BLaER1 treated with 17β-estradiol and CSF1 and Interleukin-3, amounts not matched to agents 10 nM and 100 nM (cell line): ENCODE measurements at regions not wholly inside any gene's neighbourhood (a gene's known extent, or its start where the extent isn't known, plus 50 kb on each side); places are given as distances from the start of the nearest gene placed in this dataset.

Experiments used
- H3K27ac ChIP-seq, 11 experiments: shearing (Covaris generic); formaldehyde crosslinking; 2 replicates each; pipeline ENCODE4 v1.8.1; 2022
- H3K27me3 ChIP-seq, 11 experiments: shearing (Covaris generic); formaldehyde crosslinking; 2 replicates each; pipeline ENCODE4 v1.8.1; 2022
- H3K36me3 ChIP-seq, 11 experiments: shearing (Covaris generic); formaldehyde crosslinking; 2 replicates each; pipeline ENCODE4 v1.8.1; 2022
- H3K4me1 ChIP-seq, 10 experiments: shearing (Covaris generic); formaldehyde crosslinking; 2 replicates each; pipeline ENCODE4 v1.8.1; 2022
- H3K4me2 ChIP-seq, 11 experiments: shearing (Covaris generic); formaldehyde crosslinking; 2 replicates each; pipeline ENCODE4 v1.8.1; 2022
- H3K4me3 ChIP-seq, 10 experiments: shearing (Covaris generic); formaldehyde crosslinking; 2 replicates each; pipeline ENCODE4 v1.8.1; 2022
- H3K9ac ChIP-seq, 11 experiments: shearing (Covaris generic); formaldehyde crosslinking; 2 replicates each; pipeline ENCODE4 v1.8.1; 2022
- H3K9me3 ChIP-seq, 11 experiments: shearing (Covaris generic); formaldehyde crosslinking; replicated peaks in 1 of 11; 2 replicates each; pipeline ENCODE4 v1.8.1; 2022
- H4K20me1 ChIP-seq, 11 experiments: shearing (Covaris generic); formaldehyde crosslinking; 2 replicates each; pipeline ENCODE4 v1.8.1; 2022
- Cebpa-rat ChIP-seq, 11 experiments: shearing (Covaris generic); IDR thresholded peaks; 2 replicates each; pipeline ENCODE4 v1.8.1; 2022

DNA sequence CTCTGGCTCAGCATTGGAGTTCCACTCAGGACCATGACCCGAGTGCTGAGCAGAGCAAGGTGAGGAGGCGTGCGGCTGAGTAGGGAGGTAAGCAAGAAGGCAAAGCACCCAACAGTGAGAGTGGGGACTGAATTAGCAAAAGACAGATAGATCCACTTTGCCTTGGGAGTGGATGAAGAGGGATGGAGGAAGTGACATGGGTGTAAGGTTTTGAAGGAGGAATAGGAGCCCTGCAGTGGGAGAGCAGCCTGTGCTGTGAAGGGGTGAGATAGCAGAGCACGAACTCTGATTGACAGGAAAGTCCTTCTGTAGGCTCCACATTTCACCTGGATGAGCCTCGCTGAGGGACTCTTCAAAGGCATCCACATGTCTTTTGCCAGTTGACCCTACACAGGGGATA, 522.6 kb downstream of the NTRK3 start:
- no peaks in the 10 kb centered on the region for H4K20me1 ChIP-seq
- no peaks in the 10 kb centered on the region for H3K36me3 ChIP-seq
- no peaks in the 10 kb centered on the region for H3K4me1 ChIP-seq

GRCh38 chr15:87733541-87733941, 523.0 kb downstream of the NTRK3 start:
- Histone ChIP-seq H3K4me3 (no peak overlapping the region), H3K9me3 (peaks cover 0 to 6% (median 0%) of the 10 kb centered on the region in 11 experiments; a peak in 1 of 22 replicates), H3K27me3 (no peaks in the 10 kb centered on the region), H3K27ac (no peak overlapping the region), H3K4me2 (no peak overlapping the region), H3K36me3 (no peaks in the 10 kb centered on the region), H3K9ac (no peak overlapping the region), H4K20me1 (no peaks in the 10 kb centered on the region), H3K4me1 (no peaks in the 10 kb centered on the region)
- no peak for TF ChIP-seq Cebpa-rat (IDR thresholded peaks at IDR 0.05)

More for the DNA sequence above, 522.6 kb downstream of the NTRK3 start:
- Histone ChIP-seq H3K9me3 (peaks cover 0 to 6% (median 0%) of the 10 kb centered on the region in 11 experiments; a peak in 1 of 22 replicates), H3K4me3 (no peak overlapping the region), H3K27me3 (no peaks in the 10 kb centered on the region), H3K9ac (no peak overlapping the region), H3K27ac (no peak overlapping the region), H3K4me2 (no peak overlapping the region)
- TF ChIP-seq Cebpa-rat (IDR thresholded peaks at IDR 0.05): no peak

GRCh38 chr15:87732976-87733375, 523.6 kb downstream of the NTRK3 start:
- H3K27ac ChIP-seq: no peak overlapping the region
- H3K4me2 ChIP-seq: no peak overlapping the region
- H4K20me1 ChIP-seq: no peaks in the 10 kb centered on the region
- no peak for TF ChIP-seq Cebpa-rat (IDR thresholded peaks at IDR 0.05)
- no peak overlapping the region for H3K4me3 ChIP-seq
- H3K36me3 ChIP-seq: no peaks in the 10 kb centered on the region
- H3K9me3 ChIP-seq: peaks cover 0 to 6% (median 0%) of the 10 kb centered on the region in 11 experiments; a peak in 1 of 22 replicates
- H3K9ac ChIP-seq: no peak overlapping the region
- no peaks in the 10 kb centered on the region for H3K4me1 ChIP-seq
- no peaks in the 10 kb centered on the region for H3K27me3 ChIP-seq

DNA sequence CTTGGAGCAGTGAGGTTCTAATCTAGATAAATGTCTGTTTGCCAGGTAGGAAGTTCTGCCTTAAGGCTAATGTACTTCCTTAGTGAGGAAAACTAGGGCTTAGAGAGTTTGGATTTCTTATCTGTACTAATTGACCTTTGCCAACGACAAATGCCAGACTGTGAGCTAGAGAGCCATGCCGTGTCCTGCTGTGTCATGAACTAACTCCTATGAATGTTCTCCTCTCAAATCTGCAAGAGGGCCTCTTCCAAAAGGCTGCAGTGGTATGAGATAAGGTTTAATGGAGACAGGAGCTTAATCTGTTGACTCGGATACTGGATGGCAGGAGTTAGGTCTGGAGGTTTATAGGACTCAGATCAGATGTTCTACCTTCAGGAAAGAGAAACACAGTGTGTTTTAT, 524.9 kb downstream of the NTRK3 start:
- no peak for TF ChIP-seq Cebpa-rat (IDR thresholded peaks at IDR 0.05)

DNA sequence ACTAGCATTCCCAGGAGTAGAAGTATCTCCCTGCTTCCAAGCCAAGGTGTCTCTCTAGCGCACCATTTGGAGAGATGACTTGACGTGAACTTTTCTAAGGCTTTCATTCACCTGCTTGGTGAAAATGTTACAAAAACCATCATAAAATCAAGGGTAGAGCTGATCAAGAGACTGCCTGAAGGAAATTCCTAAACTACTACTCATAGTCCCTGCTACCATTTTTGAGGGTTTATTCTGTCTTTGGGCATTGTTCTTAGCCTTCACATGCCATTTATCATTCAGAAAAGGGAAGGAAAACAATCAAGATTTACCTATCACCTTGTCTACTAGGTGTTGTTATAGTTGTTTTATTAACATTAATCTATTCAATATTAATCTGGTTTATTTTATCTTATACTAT, 525.8 kb downstream of the NTRK3 start:
- Histone ChIP-seq H3K4me3 (no peak overlapping the region), H4K20me1 (no peaks in the 10 kb centered on the region), H3K27ac (no peak overlapping the region), H3K4me2 (no peak overlapping the region), H3K27me3 (no peaks in the 10 kb centered on the region), H3K36me3 (no peaks in the 10 kb centered on the region), H3K4me1 (no peaks in the 10 kb centered on the region), H3K9ac (no peak overlapping the region), H3K9me3 (no peaks in the 10 kb centered on the region)
- no peak for TF ChIP-seq Cebpa-rat (IDR thresholded peaks at IDR 0.05)

More for the DNA sequence above, 524.9 kb downstream of the NTRK3 start:
- H3K27ac ChIP-seq: no peak overlapping the region
- H3K36me3 ChIP-seq: no peaks in the 10 kb centered on the region
- H4K20me1 ChIP-seq: no peaks in the 10 kb centered on the region
- H3K9me3 ChIP-seq: no peaks in the 10 kb centered on the region
- H3K4me1 ChIP-seq: no peaks in the 10 kb centered on the region
- no peak overlapping the region for H3K9ac ChIP-seq
- no peak overlapping the region for H3K4me3 ChIP-seq
- no peaks in the 10 kb centered on the region for H3K27me3 ChIP-seq
- no peak overlapping the region for H3K4me2 ChIP-seq

DNA sequence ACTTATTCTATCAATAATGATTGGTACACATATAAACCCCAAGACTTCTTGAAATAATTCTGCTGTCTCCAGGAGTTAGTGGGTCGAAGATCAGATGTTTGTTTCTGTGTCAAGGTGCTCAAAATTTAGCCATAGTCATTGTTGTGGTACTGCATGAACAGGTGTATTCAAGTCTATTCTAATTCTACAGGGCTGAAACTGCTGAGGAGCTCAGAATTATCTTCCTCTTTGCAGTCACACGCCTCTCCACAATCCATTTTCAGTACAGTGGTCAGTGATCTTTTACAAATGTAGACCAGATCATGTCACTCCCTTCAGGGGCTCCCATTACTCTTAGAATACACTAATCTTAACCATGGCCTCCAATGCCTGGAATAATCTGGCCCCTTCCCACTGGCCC, 527.5 kb downstream of the NTRK3 start:
- Histone ChIP-seq H3K4me1 (peaks cover 0 to 8% (median 0%) of the 10 kb centered on the region in 10 experiments; a peak in 5 of 20 replicates), H3K9ac (no peak overlapping the region), H4K20me1 (no peaks in the 10 kb centered on the region), H3K36me3 (no peaks in the 10 kb centered on the region), H3K27me3 (no peaks in the 10 kb centered on the region), H3K4me3 (no peak overlapping the region), H3K27ac (no peak overlapping the region), H3K4me2 (no peak overlapping the region), H3K9me3 (no peaks in the 10 kb centered on the region)
- TF ChIP-seq Cebpa-rat (IDR thresholded peaks at IDR 0.05): no peak

DNA sequence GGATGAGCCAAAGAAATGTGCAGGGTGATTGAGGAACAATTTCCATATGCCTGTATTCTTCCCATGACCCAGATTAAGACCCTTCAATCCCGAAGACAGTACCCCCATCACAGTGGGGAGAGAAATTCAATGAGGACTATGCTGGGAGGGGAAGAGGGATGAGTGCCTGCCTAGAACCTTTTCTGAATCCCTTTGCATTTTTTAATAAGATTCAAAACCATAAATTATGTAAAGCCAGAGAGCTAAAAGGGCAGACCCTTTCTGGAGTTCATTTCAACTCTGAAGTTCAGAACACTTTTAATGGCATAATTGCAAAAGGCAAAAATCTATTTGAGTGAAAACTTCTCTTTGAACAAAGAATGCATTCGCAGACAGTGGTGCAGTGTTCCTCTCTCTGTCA, 529.5 kb downstream of the NTRK3 start:
- H3K36me3 ChIP-seq: no peaks in the 10 kb centered on the region
- H4K20me1 ChIP-seq: no peaks in the 10 kb centered on the region
- H3K4me2 ChIP-seq: no peak overlapping the region
- no peak for TF ChIP-seq Cebpa-rat (IDR thresholded peaks at IDR 0.05)
- no peaks in the 10 kb centered on the region for H3K9me3 ChIP-seq
- no peak overlapping the region for H3K27ac ChIP-seq
- H3K4me3 ChIP-seq: no peak overlapping the region
- no peaks in the 10 kb centered on the region for H3K27me3 ChIP-seq
- peaks cover 0 to 12% (median 0%) of the 10 kb centered on the region in 10 experiments; a peak in 5 of 20 replicates for H3K4me1 ChIP-seq
- H3K9ac ChIP-seq: no peak overlapping the region

DNA sequence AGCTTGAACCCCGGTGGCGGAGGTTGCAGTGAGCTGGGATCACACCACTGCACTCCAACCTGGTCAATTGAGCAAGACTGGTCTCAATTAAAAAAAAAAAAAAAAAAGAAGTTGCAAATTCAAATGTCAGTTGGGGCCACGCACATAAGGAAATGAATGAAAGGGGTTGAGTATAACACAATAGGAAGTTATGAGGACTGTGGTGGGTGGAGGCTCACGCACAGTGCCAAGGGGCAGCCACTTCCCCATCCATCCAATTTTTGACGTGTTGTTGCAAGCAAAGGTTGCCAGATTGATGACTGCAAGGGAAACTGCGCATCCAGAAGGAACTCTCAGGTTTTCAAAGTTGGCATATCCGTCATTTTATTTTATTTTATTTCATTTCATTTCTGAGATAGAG, 532.2 kb downstream of the NTRK3 start:
- Histone ChIP-seq H3K36me3 (no peaks in the 10 kb centered on the region), H3K27me3 (no peaks in the 10 kb centered on the region), H4K20me1 (no peaks in the 10 kb centered on the region), H3K9me3 (no peaks in the 10 kb centered on the region), H3K4me1 (peaks cover 0 to 12% (median 0%) of the 10 kb centered on the region in 10 experiments; a peak in 5 of 20 replicates), H3K4me3 (no peak overlapping the region), H3K27ac (no peak overlapping the region), H3K9ac (no peak overlapping the region), H3K4me2 (peak overlapping the region in 3 of 11 experiments; percentile 6 to 33 (median 12); a peak in 4 of 22 replicates)
- TF ChIP-seq Cebpa-rat (IDR thresholded peaks at IDR 0.05): no peak

DNA sequence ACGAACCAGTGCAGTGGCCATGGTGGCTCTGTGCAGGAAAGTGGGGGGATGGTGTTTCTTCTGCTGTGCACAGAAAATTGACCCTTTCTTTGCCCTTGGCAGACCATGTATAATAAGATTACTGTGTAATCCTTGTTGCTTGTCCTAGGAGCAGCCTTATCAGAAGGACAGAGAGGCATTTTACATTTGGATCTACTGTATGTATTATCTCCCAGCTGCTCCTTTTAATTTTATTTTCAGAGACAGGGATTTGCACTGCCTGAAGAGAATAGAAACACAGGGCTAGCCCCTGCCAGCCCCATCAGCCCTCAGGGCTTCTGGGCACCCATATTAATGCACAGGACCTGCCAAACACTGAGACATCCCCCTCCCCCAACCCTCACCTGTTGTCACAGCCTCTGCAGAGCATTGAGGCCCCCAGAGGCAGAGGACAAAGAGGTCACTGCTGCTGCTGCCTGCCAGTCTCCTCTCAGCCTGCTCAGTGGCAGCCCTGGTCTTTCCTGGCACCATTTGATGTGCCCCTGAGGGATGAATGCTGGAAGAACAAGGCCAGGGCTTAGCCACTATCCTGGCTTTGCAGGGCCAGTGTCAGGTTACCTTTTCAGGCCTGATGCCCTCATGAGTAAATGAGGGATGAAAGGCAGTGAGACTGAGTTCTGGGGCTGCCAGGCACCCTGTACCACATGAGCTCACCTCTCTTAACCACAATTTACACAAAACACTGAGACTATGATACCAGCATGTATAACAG, 533.4 kb downstream of the NTRK3 start:
- H3K27ac ChIP-seq: no peak overlapping the region
- H3K9ac ChIP-seq: no peak overlapping the region
- no peaks in the 10 kb centered on the region for H3K36me3 ChIP-seq
- no peaks in the 10 kb centered on the region for H3K27me3 ChIP-seq
- H3K4me1 ChIP-seq: peaks cover 0 to 12% (median 0%) of the 10 kb centered on the region in 10 experiments; a peak in 5 of 20 replicates
- no peak overlapping the region for H3K4me2 ChIP-seq
- no peak overlapping the region for H3K4me3 ChIP-seq
- no peaks in the 10 kb centered on the region for H3K9me3 ChIP-seq
- no peaks in the 10 kb centered on the region for H4K20me1 ChIP-seq
- no peak for TF ChIP-seq Cebpa-rat (IDR thresholded peaks at IDR 0.05)

- Histone ChIP-seq H3K36me3 (no peaks in the 10 kb centered on the region), H3K9ac (no peak overlapping the region), H3K4me2 (no peak overlapping the region), H4K20me1 (no peaks in the 10 kb centered on the region), H3K27me3 (no peaks in the 10 kb centered on the region), H3K4me1 (peaks cover 0 to 12% (median 0%) of the 10 kb centered on the region in 10 experiments; a peak in 5 of 20 replicates), H3K4me3 (no peak overlapping the region), H3K9me3 (no peaks in the 10 kb centered on the region), H3K27ac (no peak overlapping the region)
- no peak for TF ChIP-seq Cebpa-rat (IDR thresholded peaks at IDR 0.05)
These were observed 536.3 kb downstream of the NTRK3 start for GRCh38 chr15:87720235-87720634.
